Activated T-cell treated with anti-CD3 and anti-CD28 coated beads, Interleukin-2, amount 50 U/mL, for 4 hours (primary cell): ENCODE measurements at regions not wholly inside any gene's neighbourhood (a gene's known extent, or its start where the extent isn't known, plus 50 kb on each side); places are given as distances from the start of the nearest gene placed in this dataset.
"Not testable (repeated sequence)": the region's sequence is repeated elsewhere in the genome, so short reads cannot be mapped to it uniquely, and the experiment has no call there.

ENCODE experiments used
- ATAC-seq, 2 donors: fragments of 200-7000 bp; cut with Tn5 transposase; one replicate each; pipeline ENCODE4 v1.10.0; 2021
- DNase-seq: peaks from one replicate; pipeline ENCODE4 v3.0.0-alpha.2; 2020
- H3K27me3 Mint-ChIP-seq: one replicate; pipeline ENCODE4 v1.8.0; 2021; ENCODE audit warnings: low read depth, mixed read lengths
- H3K36me3 Mint-ChIP-seq: one replicate; pipeline ENCODE4 v1.8.0; 2022; ENCODE audit warnings: mixed read lengths; ENCODE audit not compliant: insufficient read depth
- H3K4me1 Mint-ChIP-seq: one replicate; pipeline ENCODE4 v1.8.0; 2021; ENCODE audit warnings: low read depth, mixed read lengths
- H3K4me3 Mint-ChIP-seq: one replicate; pipeline ENCODE4 v1.8.0; 2021; ENCODE audit warnings: mild to moderate bottlenecking, moderate library complexity, mixed read lengths
- H3K9me3 Mint-ChIP-seq: one replicate; pipeline ENCODE4 v1.8.0; 2021; ENCODE audit warnings: mixed read lengths

- Mint-ChIP-seq H3K9me3 (no peaks in the 10 kb centered on the region), H3K27me3 (no peaks in the 10 kb centered on the region), H3K4me1 (no peaks in the 10 kb centered on the region), H3K4me3 (no peak overlapping the region), H3K36me3 (no peaks in the 10 kb centered on the region)
- no peak for DNase-seq
- ATAC-seq, result no peak
Measured at GRCh38 chr20:60780388-60781025, 471.6 kb upstream of the CDH4 start.

- ATAC-seq (no peak), DNase-seq (no peak)
- Mint-ChIP-seq H3K9me3 (no peaks in the 10 kb centered on the region), H3K4me3 (no peak overlapping the region), H3K4me1 (no peaks in the 10 kb centered on the region), H3K36me3 (no peaks in the 10 kb centered on the region), H3K27me3 (no peaks in the 10 kb centered on the region)
Measured at GRCh38 chr20:60782959-60783625, 469.0 kb upstream of the CDH4 start.

- no peak for ATAC-seq
- Mint-ChIP-seq H3K27me3 (no peaks in the 10 kb centered on the region), H3K36me3 (no peaks in the 10 kb centered on the region), H3K4me3 (no peak overlapping the region), H3K9me3 (no peaks in the 10 kb centered on the region), H3K4me1 (no peaks in the 10 kb centered on the region)
- DNase-seq, result no peak
Measured at GRCh38 chr20:60785301-60785700, 466.8 kb upstream of the CDH4 start.

- no peaks in the 10 kb centered on the region for H3K9me3 Mint-ChIP-seq
- H3K36me3 Mint-ChIP-seq, result no peaks in the 10 kb centered on the region
- no peak overlapping the region for H3K4me3 Mint-ChIP-seq
- DNase-seq (no peak), ATAC-seq (no peak)
- no peaks in the 10 kb centered on the region for H3K4me1 Mint-ChIP-seq
- H3K27me3 Mint-ChIP-seq, result no peaks in the 10 kb centered on the region
Measured at GRCh38 chr20:60785785-60786184, 466.3 kb upstream of the CDH4 start.

- Mint-ChIP-seq H3K36me3 (no peaks in the 10 kb centered on the region), H3K4me1 (no peaks in the 10 kb centered on the region), H3K9me3 (no peaks in the 10 kb centered on the region), H3K4me3 (no peak overlapping the region), H3K27me3 (peaks cover 3% of the 10 kb centered on the region)
- DNase-seq (no peak), ATAC-seq (no peak)
Measured at GRCh38 chr20:60786686-60787217, 465.3 kb upstream of the CDH4 start.

- no peak for DNase-seq
- peaks cover 3% of the 10 kb centered on the region for H3K27me3 Mint-ChIP-seq
- H3K9me3 Mint-ChIP-seq, result no peaks in the 10 kb centered on the region
- no peak overlapping the region for H3K4me3 Mint-ChIP-seq
- no peaks in the 10 kb centered on the region for H3K36me3 Mint-ChIP-seq
- ATAC-seq, result no peak
- H3K4me1 Mint-ChIP-seq, result no peaks in the 10 kb centered on the region
Measured at GRCh38 chr20:60787276-60787675, 464.8 kb upstream of the CDH4 start.

- Mint-ChIP-seq H3K27me3 (peaks cover 3% of the 10 kb centered on the region), H3K4me1 (no peaks in the 10 kb centered on the region), H3K36me3 (no peaks in the 10 kb centered on the region), H3K9me3 (no peaks in the 10 kb centered on the region), H3K4me3 (no peak overlapping the region)
- DNase-seq (no peak), ATAC-seq (no peak)
Measured at GRCh38 chr20:60788070-60788469, 464.0 kb upstream of the CDH4 start.

GRCh38 chr20:60789399-60789798 is 462.7 kb upstream of the CDH4 start:
- DNase-seq, result no peak
- H3K4me1 Mint-ChIP-seq, result no peaks in the 10 kb centered on the region
- H3K4me3 Mint-ChIP-seq, result no peak overlapping the region
- ATAC-seq, result no peak
- no peaks in the 10 kb centered on the region for H3K36me3 Mint-ChIP-seq
- peaks cover 3% of the 10 kb centered on the region for H3K27me3 Mint-ChIP-seq
- H3K9me3 Mint-ChIP-seq, result no peaks in the 10 kb centered on the region

GRCh38 chr20:60790339-60790738 is 461.7 kb upstream of the CDH4 start:
- not testable (repeated sequence) for DNase-seq, H3K4me3 Mint-ChIP-seq, H3K9me3 Mint-ChIP-seq, ATAC-seq, H3K4me1 Mint-ChIP-seq, H3K27me3 Mint-ChIP-seq, H3K36me3 Mint-ChIP-seq

- ATAC-seq (no peak), DNase-seq (no peak)
- H3K4me3 Mint-ChIP-seq, result no peak overlapping the region
- no peaks in the 10 kb centered on the region for H3K4me1 Mint-ChIP-seq
- H3K9me3 Mint-ChIP-seq, result no peaks in the 10 kb centered on the region
- H3K36me3 Mint-ChIP-seq, result no peaks in the 10 kb centered on the region
- H3K27me3 Mint-ChIP-seq, result peaks cover 3% of the 10 kb centered on the region
Measured at GRCh38 chr20:60791823-60792222, 460.2 kb upstream of the CDH4 start.

GRCh38 chr20:60792941-60793340 is 459.1 kb upstream of the CDH4 start:
- H3K4me3 Mint-ChIP-seq, result no peak overlapping the region
- H3K9me3 Mint-ChIP-seq, result no peaks in the 10 kb centered on the region
- ATAC-seq (no peak), DNase-seq (no peak)
- H3K27me3 Mint-ChIP-seq, result peaks cover 3% of the 10 kb centered on the region
- no peaks in the 10 kb centered on the region for H3K36me3 Mint-ChIP-seq
- H3K4me1 Mint-ChIP-seq, result no peaks in the 10 kb centered on the region

- DNase-seq, result no peak
- Mint-ChIP-seq H3K36me3 (no peaks in the 10 kb centered on the region), H3K27me3 (peaks cover 3% of the 10 kb centered on the region), H3K4me1 (no peaks in the 10 kb centered on the region), H3K4me3 (no peak overlapping the region), H3K9me3 (no peaks in the 10 kb centered on the region)
- no peak for ATAC-seq
Measured at GRCh38 chr20:60794674-60795073, 457.4 kb upstream of the CDH4 start.

GRCh38 chr20:60795651-60796050 is 456.4 kb upstream of the CDH4 start:
- Mint-ChIP-seq H3K27me3 (peaks cover 3% of the 10 kb centered on the region), H3K4me1 (no peaks in the 10 kb centered on the region), H3K4me3 (no peak overlapping the region), H3K36me3 (no peaks in the 10 kb centered on the region), H3K9me3 (peaks cover 4% of the 10 kb centered on the region)
- ATAC-seq (no peak), DNase-seq (no peak)

- Mint-ChIP-seq H3K27me3 (no peaks in the 10 kb centered on the region), H3K9me3 (peaks cover 4% of the 10 kb centered on the region), H3K4me1 (no peaks in the 10 kb centered on the region), H3K4me3 (no peak overlapping the region), H3K36me3 (no peaks in the 10 kb centered on the region)
- DNase-seq (no peak), ATAC-seq (no peak)
Measured at GRCh38 chr20:60800185-60800584, 451.9 kb upstream of the CDH4 start.

GRCh38 chr20:60802676-60803075 is 449.4 kb upstream of the CDH4 start:
- H3K9me3 Mint-ChIP-seq, result peaks cover 4% of the 10 kb centered on the region
- no peaks in the 10 kb centered on the region for H3K4me1 Mint-ChIP-seq
- H3K27me3 Mint-ChIP-seq, result no peaks in the 10 kb centered on the region
- no peak for ATAC-seq
- no peak for DNase-seq
- no peaks in the 10 kb centered on the region for H3K36me3 Mint-ChIP-seq
- no peak overlapping the region for H3K4me3 Mint-ChIP-seq
